ENCODE measurements at regions not wholly inside any gene's neighbourhood (a gene's known extent, or its start where the extent isn't known, plus 50 kb on each side); places are given as distances from the start of the nearest gene placed in this dataset.

- Histone ChIP-seq H3K27me3 (replicated peaks in 1 of 2; ENCODE audit: control insufficient read depth in 2 of 2, insufficient read depth in 2 of 2, low read length in 1 of 2) (no peaks in the 10 kb centered on the region), H3K79me2 (ENCODE audit: control insufficient read depth, insufficient read depth, low read length) (no peaks in the 10 kb centered on the region), H3K36me3 (ENCODE audit: control insufficient read depth in 2 of 2, insufficient read depth in 2 of 2, low read length in 1 of 2) (no peaks in the 10 kb centered on the region), H4K20me1 (ENCODE audit: control insufficient read depth, insufficient read depth) (no peaks in the 10 kb centered on the region), H2AFZ (ENCODE audit: control insufficient read depth, low read depth, low read length) (no peak overlapping the region), H3K9ac (ENCODE audit: control insufficient read depth, insufficient read depth, low read length) (no peak overlapping the region), H3K9me3 (replicated peaks; ENCODE audit: control insufficient read depth, insufficient read depth, low read length) (no peaks in the 10 kb centered on the region), H3K4me3 (no peak overlapping the region), H3K27ac (ENCODE audit: control insufficient read depth, insufficient read depth) (no peak overlapping the region), H3K4me2 (ENCODE audit: control insufficient read depth, insufficient read depth) (no peak overlapping the region), H3K4me1 (ENCODE audit: control insufficient read depth, insufficient read depth, low read length) (no peaks in the 10 kb centered on the region)
- no TSS peak for BruUV-seq (replicated peaks)
- RAD21 ChIA-PET (ENCODE audit: unreplicated experiment): no interaction called here
- FAIRE-seq: no peak
- SMC1A ChIA-PET (ENCODE audit: uncharacterized antibody, unreplicated experiment): no interaction called here
- no peak for DNase-seq (ENCODE audit: low read depth, low spot score)
- TF ChIP-seq NR2F1 (conservative IDR thresholded peaks at IDR 0.05) (no peak), YY1 (IDR thresholded peaks at IDR 0.05; ENCODE audit: low read depth, low read length) (no peak), SUPT20H (IDR thresholded peaks at IDR 0.05; ENCODE audit: borderline replicate concordance, control insufficient read depth, low read depth, low read length) (no peak), MXI1 (IDR thresholded peaks at IDR 0.05; ENCODE audit: low read depth, low read length) (no peak), HDAC6 (IDR thresholded peaks at IDR 0.05; ENCODE audit: unreplicated experiment) (no peak), MTA3 (IDR thresholded peaks at IDR 0.05; ENCODE audit: borderline replicate concordance, low read length) (no peak), NFXL1 (IDR thresholded peaks at IDR 0.05; ENCODE audit: borderline replicate concordance) (no peak), REST (IDR thresholded peaks at IDR 0.05; ENCODE audit: low read depth, low read length) (no peak), HDAC2 (IDR thresholded peaks at IDR 0.05) (no peak), BCLAF1 (IDR thresholded peaks at IDR 0.05) (no peak), WRNIP1 (IDR thresholded peaks at IDR 0.05; ENCODE audit: borderline replicate concordance, low read depth, low read length) (no peak), DPF2 (IDR thresholded peaks at IDR 0.05) (no peak), PML (IDR thresholded peaks at IDR 0.05; ENCODE audit: low read length) (no peak), ASH2L (IDR thresholded peaks at IDR 0.05; ENCODE audit: borderline replicate concordance, low read depth) (no peak), IRF4 (IDR thresholded peaks at IDR 0.05; ENCODE audit: low read depth, low read length) (no peak), SRF (IDR thresholded peaks at IDR 0.05; ENCODE audit: low read depth in 2 of 2, low read length in 2 of 2) (no peak), SIX5 (IDR thresholded peaks at IDR 0.05; ENCODE audit: low read depth, low read length, severe bottlenecking) (no peak), GATAD2B (conservative IDR thresholded peaks at IDR 0.05; ENCODE audit: low read depth) (no peak)
- intact Hi-C loops (cut with micrococcal nuclease; ENCODE audit: unreplicated experiment) (loop anchor here (10.0 kb wide), 1 partner anchor 519 kb away; no protein-coding TSS in a partner anchor), in situ Hi-C loops (cut with MboI) (no loop called here)
- POLR2A ChIA-PET: no interaction called here
- CTCF ChIA-PET: no interaction called here
- no peak for ATAC-seq
- 30% methylated on average over 3 of the region's 3 CpGs for WGBS (ENCODE audit: insufficient coverage, insufficient replicate concordance, low lambda C conversion rate, missing lambda C conversion rate)
Observed at GRCh38 chr4:19213388-19213787, 1038.3 kb upstream of the SLIT2 start.

Measured in GM12878 (cell line).